DOHH2 (cell line): ENCODE measurements at regions not wholly inside any gene's neighbourhood (a gene's known extent, or its start where the extent isn't known, plus 50 kb on each side); places are given as distances from the start of the nearest gene placed in this dataset.

Experiments used
- H3F3A ChIP-seq: fragments of 200-600 bp; sonication (generic), shearing (Covaris generic); 2 replicates; pipeline ENCODE4 v1.6.0; 2016; ENCODE audit warnings: antibody characterized with exemption, mild to moderate bottlenecking; ENCODE audit not compliant: control insufficient read depth, insufficient read depth
- H3K27ac ChIP-seq: fragments of 200-600 bp; sonication (generic); 2 replicates; pipeline ENCODE4 v1.5.1; 2014; ENCODE audit warnings: low read depth, mild to moderate bottlenecking, low read length, moderate library complexity
- H3K27me3 ChIP-seq: fragments of 200-600 bp; sonication (generic); 2 replicates; pipeline ENCODE4 v1.6.1; 2014; ENCODE audit warnings: mild to moderate bottlenecking, low read length, mixed read lengths; ENCODE audit not compliant: control insufficient read depth
- H3K36me3 ChIP-seq: fragments of 200-600 bp; sonication (generic); 2 replicates; pipeline ENCODE4 v1.6.1; 2014; ENCODE audit warnings: mild to moderate bottlenecking, low read length, moderate library complexity, mixed read lengths; ENCODE audit not compliant: control insufficient read depth
- H3K4me1 ChIP-seq: fragments of 200-600 bp; sonication (generic); 2 replicates; pipeline ENCODE4 v1.6.1; 2014; ENCODE audit warnings: mild to moderate bottlenecking, low read length, mixed read lengths; ENCODE audit not compliant: control insufficient read depth
- H3K4me2 ChIP-seq: fragments of 200-600 bp; sonication (generic); 2 replicates; pipeline ENCODE4 v1.6.0; 2014; ENCODE audit warnings: mild to moderate bottlenecking, low read length, moderate library complexity
- H3K4me3 ChIP-seq: fragments of 200-600 bp; sonication (generic); 2 replicates; pipeline ENCODE4 v1.5.1; 2014; ENCODE audit warnings: mild to moderate bottlenecking, low read length, mixed read lengths
- H3K79me2 ChIP-seq: fragments of 200-600 bp; sonication (generic); 2 replicates; pipeline ENCODE4 v1.6.1; 2014; ENCODE audit warnings: mild to moderate bottlenecking, low read length, mixed read lengths; ENCODE audit not compliant: control insufficient read depth
- H3K9me2 ChIP-seq: fragments of 200-600 bp; sonication (generic); replicated peaks from 2 replicates; pipeline ENCODE4 v1.6.1; 2014; ENCODE audit warnings: mild to moderate bottlenecking, low read length, mixed read lengths; ENCODE audit not compliant: control insufficient read depth
- H3K9me3 ChIP-seq: fragments of 200-600 bp; sonication (generic); 2 replicates; pipeline ENCODE4 v1.6.1; 2014; ENCODE audit warnings: antibody characterized with exemption, low read length, mixed read lengths; ENCODE audit not compliant: control insufficient read depth, insufficient read depth
- H4K20me1 ChIP-seq: fragments of 200-600 bp; sonication (generic); 2 replicates; pipeline ENCODE4 v1.6.0; 2014; ENCODE audit warnings: low read depth, mild to moderate bottlenecking, antibody characterized with exemption, low read length, moderate library complexity; ENCODE audit not compliant: control insufficient read depth, insufficient read depth
- CTCF ChIP-seq: fragments of 200-600 bp; sonication (generic); IDR thresholded peaks from one replicate; pipeline ENCODE4 v1.5.1; 2014; ENCODE audit warnings: antibody characterized with exemption, mild to moderate bottlenecking, low read depth, low read length; ENCODE audit not compliant: poor library complexity, severe bottlenecking
- EZH2phosphoT487 ChIP-seq: fragments of 200-600 bp; sonication (generic); IDR thresholded peaks from 2 replicates; pipeline ENCODE4 v1.6.1; 2017; ENCODE audit warnings: borderline replicate concordance, mild to moderate bottlenecking, antibody characterized with exemption, low read length, moderate library complexity, mixed read lengths

GRCh38 chr5:74179701-74180100 lies 460.8 kb downstream of the ENC1 start:
- no peaks in the 10 kb centered on the region for H3K4me1 ChIP-seq
- H3K36me3 ChIP-seq: no peaks in the 10 kb centered on the region
- no peak overlapping the region for H3K27ac ChIP-seq
- H3K79me2 ChIP-seq: no peaks in the 10 kb centered on the region
- no peaks in the 10 kb centered on the region for H3F3A ChIP-seq
- H3K4me3 ChIP-seq: no peak overlapping the region
- H3K4me2 ChIP-seq: no peak overlapping the region
- H4K20me1 ChIP-seq: no peaks in the 10 kb centered on the region
- no peak for TF ChIP-seq EZH2phosphoT487
- TF ChIP-seq CTCF: no peak
- H3K9me3 ChIP-seq: no peaks in the 10 kb centered on the region
- H3K9me2 ChIP-seq: no peaks in the 10 kb centered on the region
- no peaks in the 10 kb centered on the region for H3K27me3 ChIP-seq

- H3K9me2 ChIP-seq: no peaks in the 10 kb centered on the region
- TF ChIP-seq EZH2phosphoT487: no peak
- no peaks in the 10 kb centered on the region for H3K27me3 ChIP-seq
- no peaks in the 10 kb centered on the region for H3K4me1 ChIP-seq
- H3K9me3 ChIP-seq: no peaks in the 10 kb centered on the region
- H3F3A ChIP-seq: no peaks in the 10 kb centered on the region
- no peak overlapping the region for H3K4me2 ChIP-seq
- H3K79me2 ChIP-seq: no peaks in the 10 kb centered on the region
- no peaks in the 10 kb centered on the region for H3K36me3 ChIP-seq
- no peak overlapping the region for H3K27ac ChIP-seq
- H3K4me3 ChIP-seq: no peak overlapping the region
- H4K20me1 ChIP-seq: no peaks in the 10 kb centered on the region
Observed at GRCh38 chr5:74179179-74179578, 461.3 kb downstream of the ENC1 start.

GRCh38 chr5:74177961-74178360 lies 462.6 kb downstream of the ENC1 start:
- Histone ChIP-seq H3K4me2 (no peak overlapping the region), H3K27me3 (no peaks in the 10 kb centered on the region), H3K9me3 (no peaks in the 10 kb centered on the region), H4K20me1 (no peaks in the 10 kb centered on the region), H3K79me2 (no peaks in the 10 kb centered on the region), H3K27ac (no peak overlapping the region), H3K9me2 (no peaks in the 10 kb centered on the region), H3K4me1 (no peaks in the 10 kb centered on the region), H3K36me3 (no peaks in the 10 kb centered on the region), H3K4me3 (no peak overlapping the region), H3F3A (no peaks in the 10 kb centered on the region)
- TF ChIP-seq CTCF (no peak), EZH2phosphoT487 (no peak)

GRCh38 chr5:74174366-74174765 lies 466.2 kb downstream of the ENC1 start:
- Histone ChIP-seq H3K4me2 (no peak overlapping the region), H3K79me2 (no peaks in the 10 kb centered on the region), H3K4me3 (no peak overlapping the region), H3K9me2 (no peaks in the 10 kb centered on the region), H3K27ac (no peak overlapping the region), H3K36me3 (no peaks in the 10 kb centered on the region), H3F3A (no peaks in the 10 kb centered on the region), H3K4me1 (no peaks in the 10 kb centered on the region), H4K20me1 (no peaks in the 10 kb centered on the region), H3K9me3 (no peaks in the 10 kb centered on the region), H3K27me3 (no peaks in the 10 kb centered on the region)
- TF ChIP-seq CTCF: no peak
- no peak for TF ChIP-seq EZH2phosphoT487
